ENCODE measurements at regions not wholly inside any gene's neighbourhood (a gene's known extent, or its start where the extent isn't known, plus 50 kb on each side); places are given as distances from the start of the nearest gene placed in this dataset.

DNA sequence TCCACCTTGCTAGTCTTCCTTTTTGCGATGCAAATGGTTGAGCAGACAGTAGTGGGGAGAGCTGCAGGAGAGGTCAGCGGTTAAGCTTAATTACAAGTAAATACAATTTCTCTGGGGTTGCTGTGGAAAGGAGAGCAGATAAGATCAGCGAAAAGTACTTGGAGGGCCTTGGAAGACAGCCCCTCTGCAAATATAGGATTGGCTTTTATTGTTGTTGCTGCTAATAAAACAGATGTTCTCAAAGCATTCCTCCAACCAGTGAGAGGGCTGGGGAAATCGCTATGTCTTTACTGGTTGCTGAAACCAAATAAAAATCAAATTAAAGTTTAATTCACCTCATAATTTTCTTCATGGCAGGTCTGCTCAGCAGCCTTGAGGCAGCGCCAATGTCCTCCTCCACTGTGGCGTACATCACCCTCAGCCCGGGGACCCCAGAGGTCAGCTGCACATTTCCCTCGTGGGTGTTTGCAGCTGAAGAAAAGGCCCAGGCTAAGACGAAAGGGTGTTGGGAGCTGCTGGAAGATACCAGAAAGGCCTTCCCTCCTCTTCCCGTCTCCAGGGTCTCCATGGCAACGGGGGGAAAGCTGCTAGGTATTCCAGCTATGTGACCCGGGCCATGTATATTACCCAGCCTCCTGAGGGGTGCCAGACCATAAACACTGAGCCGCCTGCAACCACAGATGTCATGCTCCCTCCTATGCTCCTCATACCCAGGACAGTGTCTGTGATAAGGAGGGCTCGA lies 54.6 kb upstream of the POU2F1 start:
- DNase-seq = no peak
- Mint-ChIP-seq H3K4me3 (no peak overlapping the region), H3K27me3 (peaks cover 30 to 57% of the 10 kb centered on the region in 2 donors), H3K4me1 (no peaks in the 10 kb centered on the region), H3K36me3 (no peaks in the 10 kb centered on the region), H3K27ac (no peak overlapping the region), H3K9me3 (no peaks in the 10 kb centered on the region)
- no peak for ATAC-seq (replicated peaks)

DNA sequence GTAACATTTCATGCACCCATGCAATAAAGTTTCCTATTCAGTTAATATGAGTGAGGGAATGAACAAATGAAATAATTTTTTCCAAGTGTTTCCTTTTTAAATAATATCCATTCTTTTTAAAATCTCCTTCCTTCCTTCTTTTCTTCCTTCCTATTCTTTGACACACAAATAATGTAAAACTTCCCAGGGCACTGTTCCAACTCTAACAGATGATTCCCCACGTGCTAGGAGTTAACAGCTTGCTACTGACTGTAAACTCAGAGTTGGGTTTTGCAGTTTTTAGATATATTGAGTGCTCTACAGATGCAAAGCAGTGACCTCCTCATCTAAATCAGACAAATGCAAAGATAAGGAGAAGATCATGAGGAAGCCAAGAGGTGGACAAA lies 54.0 kb upstream of the POU2F1 start:
- ATAC-seq (replicated peaks) (no peak), DNase-seq (no peak)
- Mint-ChIP-seq H3K4me1 (no peaks in the 10 kb centered on the region), H3K27ac (no peak overlapping the region), H3K4me3 (no peak overlapping the region), H3K36me3 (no peaks in the 10 kb centered on the region), H3K27me3 (peaks cover 30 to 57% of the 10 kb centered on the region in 2 donors), H3K9me3 (no peaks in the 10 kb centered on the region)

DNA sequence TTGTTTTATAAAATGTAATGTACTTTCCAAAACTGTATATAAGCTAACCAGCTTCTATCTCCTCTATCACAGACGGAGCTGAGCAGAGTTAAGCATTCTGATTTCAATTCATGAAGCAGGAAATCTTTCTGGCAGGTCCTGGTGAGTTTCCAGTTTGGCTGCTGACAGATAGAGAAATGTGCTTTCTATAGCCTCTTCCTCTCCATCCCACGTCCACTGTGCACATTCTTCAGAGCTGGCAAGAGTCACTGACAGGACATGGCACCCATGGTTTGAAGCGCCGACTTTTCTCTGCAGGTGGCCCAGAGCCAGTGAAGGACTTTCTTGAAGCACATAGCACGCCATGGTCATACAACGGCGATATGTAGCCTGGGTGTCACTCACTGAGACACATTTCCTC lies 52.3 kb upstream of the POU2F1 start:
- peaks cover 27 to 55% of the 10 kb centered on the region in 2 donors for H3K27me3 Mint-ChIP-seq
- H3K4me1 Mint-ChIP-seq = no peaks in the 10 kb centered on the region
- H3K4me3 Mint-ChIP-seq = no peak overlapping the region
- ATAC-seq (replicated peaks) = no peak
- no peaks in the 10 kb centered on the region for H3K9me3 Mint-ChIP-seq
- no peaks in the 10 kb centered on the region for H3K36me3 Mint-ChIP-seq
- H3K27ac Mint-ChIP-seq = no peak overlapping the region
- DNase-seq = no peak

DNA sequence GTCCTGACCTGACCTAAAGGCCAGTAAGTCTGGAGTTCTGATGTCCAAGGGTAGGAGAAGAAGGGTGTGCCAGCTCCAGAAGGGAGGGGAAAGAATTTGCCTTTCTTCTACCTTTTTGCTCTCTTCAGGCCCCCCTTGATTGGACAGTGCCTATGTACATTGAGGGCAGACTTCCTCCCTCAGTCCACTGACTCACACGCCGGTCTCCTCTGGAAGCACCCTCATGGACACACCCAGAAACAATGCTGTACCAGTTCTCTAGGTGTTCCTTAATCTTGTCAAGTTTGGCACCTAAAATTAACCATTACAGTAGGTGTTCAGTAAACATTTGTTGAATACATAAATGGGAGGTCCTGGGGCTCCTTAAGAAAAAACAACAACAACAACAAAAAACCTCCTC lies 51.0 kb upstream of the POU2F1 start:
- Mint-ChIP-seq H3K4me3 (no peak overlapping the region), H3K4me1 (no peaks in the 10 kb centered on the region), H3K9me3 (no peaks in the 10 kb centered on the region), H3K27ac (no peak overlapping the region), H3K27me3 (peaks cover 20 to 53% of the 10 kb centered on the region in 2 donors), H3K36me3 (no peaks in the 10 kb centered on the region)
- DNase-seq (no peak), ATAC-seq (replicated peaks) (no peak)

Data from stimulated activated naive B cell treated with anti-CD40 and anti-IgM and Interleukin-4, amounts not matched to agents 10 μg/mL and 1 μg/mL and 100 μg/mL, for 72 hours (primary cell).